GM19023 (cell line): ENCODE measurements at regions not wholly inside any gene's neighbourhood (a gene's known extent, or its start where the extent isn't known, plus 50 kb on each side); places are given as distances from the start of the nearest gene placed in this dataset.

Source experiments
- ATAC-seq: cut with Tn5 transposase; IDR thresholded peaks from one replicate; pipeline ENCODE4 v1.9.1; 2021; ENCODE audit warnings: mild to moderate bottlenecking, moderate library complexity; ENCODE audit not compliant: unreplicated experiment

- ATAC-seq, result no peak
Measured at GRCh38 chr15:31261266-31262142, 65.1 kb upstream of the KLF13 start.

DNA sequence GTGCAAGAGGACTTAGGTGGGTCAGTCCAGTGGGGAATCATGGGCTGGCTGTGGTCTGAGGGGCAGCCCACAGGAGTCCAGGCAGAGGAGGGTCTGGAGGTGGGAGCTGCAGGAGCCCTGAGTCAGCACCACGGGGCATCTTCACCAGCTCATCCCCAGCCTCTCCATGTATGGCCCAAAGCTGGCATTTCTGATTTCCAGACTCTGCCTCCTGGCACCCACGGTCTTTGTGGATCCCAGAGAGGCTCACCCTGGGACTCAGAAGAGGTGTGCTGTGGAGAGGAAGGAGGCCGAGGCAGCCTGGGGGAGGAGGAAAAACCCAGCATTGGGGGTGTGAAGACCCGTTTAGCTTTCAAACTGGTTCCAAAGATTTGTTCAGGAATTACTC lies 64.5 kb upstream of the KLF13 start:
- no peak for ATAC-seq

DNA sequence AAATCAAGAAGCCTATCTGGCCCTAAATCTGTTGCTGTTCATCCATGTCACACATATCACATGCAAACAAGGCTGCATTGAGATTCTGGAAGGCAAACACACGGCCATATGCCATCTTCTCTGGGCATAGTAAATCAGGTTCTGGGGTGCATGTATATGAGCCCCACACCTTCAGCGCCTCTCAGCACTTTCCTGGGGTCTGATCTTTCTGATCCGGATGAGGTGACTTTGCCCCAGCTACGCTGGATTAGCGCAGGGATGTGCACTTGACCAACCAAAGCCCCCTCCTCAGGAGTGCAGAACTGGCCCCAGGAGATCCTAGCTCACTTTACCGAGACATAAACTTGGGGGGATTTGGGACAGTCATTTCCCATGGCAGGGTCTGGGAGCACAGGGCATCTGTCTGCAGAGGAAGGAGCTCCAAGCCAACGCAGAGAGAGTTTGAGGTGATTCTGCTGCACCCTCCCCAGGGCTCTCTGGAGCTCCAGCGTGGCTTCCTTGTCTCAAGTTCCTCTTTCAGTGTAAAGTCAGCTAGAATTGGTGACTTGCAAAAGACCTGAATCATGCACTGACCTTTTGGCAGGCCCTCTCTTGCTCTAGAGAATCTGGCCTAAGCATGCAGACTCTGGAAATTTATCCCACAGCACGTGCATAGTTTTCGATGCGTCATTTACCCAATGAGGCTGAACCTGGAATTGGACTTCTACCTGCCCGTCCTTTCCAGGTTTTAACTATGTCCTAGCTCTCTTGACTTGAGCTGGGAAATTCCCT lies 63.5 kb upstream of the KLF13 start:
- no peak for ATAC-seq

DNA sequence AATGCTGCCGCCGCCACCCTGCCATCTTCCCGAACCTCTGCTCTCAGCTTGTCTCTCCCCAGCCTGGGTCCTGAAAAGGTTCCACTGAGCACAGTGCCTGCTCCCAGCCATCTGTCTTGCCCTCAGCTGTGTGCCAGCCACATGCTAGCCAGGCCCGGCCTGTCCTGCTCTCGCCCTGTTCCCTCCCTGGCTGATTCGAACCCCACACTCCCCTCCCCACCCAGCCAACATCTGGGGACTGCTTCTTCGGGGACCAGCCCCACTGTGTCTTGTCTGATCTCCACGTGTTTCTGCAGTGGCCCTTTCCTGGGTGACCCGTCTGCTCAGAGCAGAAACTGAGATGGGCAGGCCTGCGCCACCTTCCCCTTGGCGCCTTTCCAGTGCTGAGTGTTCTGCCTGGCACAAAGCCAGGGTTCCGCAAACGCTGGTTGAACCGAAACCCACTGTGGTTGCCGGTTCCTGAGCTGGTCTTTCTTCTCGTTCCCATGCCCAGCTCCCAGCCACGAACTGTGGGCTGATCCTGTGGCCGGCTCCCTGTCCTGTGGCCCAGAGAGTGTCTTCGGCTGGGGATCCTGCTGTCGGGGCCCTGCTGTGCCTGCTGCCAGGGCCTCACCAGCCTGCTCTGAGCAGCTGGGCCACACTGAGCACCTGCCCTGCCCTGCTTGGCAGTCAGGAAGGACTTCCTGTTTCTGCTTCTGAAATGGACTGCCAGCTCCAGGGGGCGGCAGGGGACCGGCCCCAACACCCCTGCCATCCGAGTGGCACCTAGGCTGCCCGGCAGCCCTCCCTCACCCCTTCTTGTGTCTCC lies 62.7 kb upstream of the KLF13 start:
- peak; percentile 21 for ATAC-seq

DNA sequence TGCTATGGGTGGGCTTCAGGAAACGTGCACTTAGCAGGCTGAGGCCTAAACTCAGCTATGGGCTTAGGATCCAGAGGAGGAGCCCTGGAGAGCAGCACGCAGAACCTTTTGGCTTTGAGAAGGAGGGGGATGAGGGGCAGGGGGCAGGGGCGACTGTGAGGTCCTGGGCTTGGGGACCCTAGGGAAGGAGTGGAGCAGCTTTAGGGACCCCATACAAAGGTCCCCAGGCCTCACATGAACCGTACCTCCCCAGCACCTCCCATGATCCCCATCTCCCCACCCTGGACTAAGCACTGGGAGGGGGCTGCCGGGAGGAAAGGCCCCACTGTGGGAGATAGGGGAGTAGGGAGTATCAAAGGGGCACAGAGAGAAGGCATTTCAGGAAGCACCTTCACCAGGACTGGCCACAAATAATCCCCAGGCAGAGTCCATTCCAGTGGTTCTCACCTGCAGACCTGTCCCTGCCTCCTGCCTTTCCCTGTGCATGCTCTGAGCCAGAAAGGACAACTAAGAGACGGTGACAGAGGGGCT lies 62.0 kb upstream of the KLF13 start:
- ATAC-seq, result no peak

DNA sequence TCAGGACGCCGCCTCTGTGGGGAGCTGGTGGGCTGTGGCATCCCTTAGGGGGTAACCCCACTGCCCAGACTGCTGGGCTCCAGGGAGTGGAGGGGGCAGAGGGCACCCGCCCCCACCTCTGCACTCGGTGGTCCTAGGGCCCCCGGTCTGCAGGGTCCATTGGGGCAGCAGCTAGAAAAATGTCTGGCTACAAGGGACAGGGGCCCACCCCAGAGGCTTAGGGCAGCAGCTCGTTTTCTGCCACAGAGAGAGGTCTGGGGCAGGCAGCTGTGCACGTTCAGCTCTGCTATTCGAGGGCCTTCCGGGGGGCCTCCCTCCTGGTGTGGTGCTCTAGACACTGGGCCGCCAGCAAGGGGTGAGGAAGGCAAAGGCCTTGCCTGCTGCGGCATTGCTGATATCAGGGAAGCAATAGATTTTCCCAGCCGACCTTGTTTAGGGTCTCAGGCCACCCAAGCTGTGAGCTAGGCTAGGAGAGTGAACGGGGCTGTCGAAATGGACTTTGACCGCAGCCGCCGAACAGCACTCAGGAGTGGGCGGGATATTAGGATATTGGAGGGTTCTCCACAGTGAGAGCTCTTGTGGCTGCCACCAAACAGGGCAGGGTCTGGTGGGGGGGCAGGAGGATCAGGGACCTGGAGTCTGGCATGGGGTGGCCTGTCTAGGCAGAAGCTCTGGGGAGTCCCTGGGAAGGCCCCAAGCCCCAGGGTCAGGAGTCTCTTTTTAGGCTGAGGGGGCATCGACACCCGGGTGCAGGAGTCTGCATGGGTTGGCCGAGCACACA lies 61.4 kb upstream of the KLF13 start:
- no peak for ATAC-seq

- ATAC-seq, result peak; percentile 64
Measured at GRCh38 chr15:31265871-31266711, 60.5 kb upstream of the KLF13 start.

- ATAC-seq, result peak; percentile 27
Measured at GRCh38 chr15:31266712-31267111, 59.9 kb upstream of the KLF13 start.

DNA sequence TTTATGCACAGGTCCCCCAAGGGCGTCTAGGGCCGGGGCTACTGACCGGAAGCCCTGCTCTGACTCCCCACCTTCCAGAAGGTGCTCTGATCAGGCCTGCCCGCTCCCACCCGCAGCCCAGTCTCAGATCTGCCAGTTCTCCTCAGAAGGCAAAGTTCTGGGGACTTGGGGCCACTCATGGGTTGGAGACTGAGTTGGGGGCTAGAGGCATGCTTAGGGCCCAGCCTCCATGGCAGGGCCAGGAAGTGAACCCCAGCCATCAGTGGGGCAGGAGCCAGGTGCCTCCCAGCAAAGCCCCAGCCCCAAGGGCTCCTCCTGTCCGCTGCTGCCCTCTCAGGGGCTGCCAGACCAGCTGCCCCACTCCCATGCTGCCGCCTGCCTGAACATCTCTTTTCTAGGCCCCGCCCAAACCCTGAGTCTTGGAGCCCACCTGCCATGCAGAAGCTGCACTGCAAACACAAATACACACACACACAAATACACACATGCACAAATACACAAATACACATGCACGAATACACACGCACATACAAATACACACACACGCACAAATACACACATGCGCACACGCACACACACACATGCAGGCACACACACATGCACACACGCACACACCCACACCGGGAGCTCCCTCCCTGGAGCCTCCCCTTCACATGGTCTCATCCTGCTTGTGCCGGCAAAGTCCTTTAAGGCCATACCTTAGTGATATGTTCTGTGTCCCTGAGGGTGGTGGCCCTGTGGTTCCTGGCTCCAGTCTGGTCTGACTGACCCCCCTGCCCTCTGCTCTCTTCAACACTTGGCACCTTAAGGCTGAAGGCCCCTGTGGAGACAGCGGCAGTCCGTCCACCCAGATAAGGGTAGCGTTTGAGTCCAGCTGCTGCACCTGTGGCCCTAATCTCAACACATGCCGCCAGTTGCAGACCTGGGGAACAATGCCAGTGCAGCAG lies 59.2 kb upstream of the KLF13 start:
- ATAC-seq, result no peak

- ATAC-seq, result no peak
Measured at GRCh38 chr15:31268108-31268501, 58.5 kb upstream of the KLF13 start.

DNA sequence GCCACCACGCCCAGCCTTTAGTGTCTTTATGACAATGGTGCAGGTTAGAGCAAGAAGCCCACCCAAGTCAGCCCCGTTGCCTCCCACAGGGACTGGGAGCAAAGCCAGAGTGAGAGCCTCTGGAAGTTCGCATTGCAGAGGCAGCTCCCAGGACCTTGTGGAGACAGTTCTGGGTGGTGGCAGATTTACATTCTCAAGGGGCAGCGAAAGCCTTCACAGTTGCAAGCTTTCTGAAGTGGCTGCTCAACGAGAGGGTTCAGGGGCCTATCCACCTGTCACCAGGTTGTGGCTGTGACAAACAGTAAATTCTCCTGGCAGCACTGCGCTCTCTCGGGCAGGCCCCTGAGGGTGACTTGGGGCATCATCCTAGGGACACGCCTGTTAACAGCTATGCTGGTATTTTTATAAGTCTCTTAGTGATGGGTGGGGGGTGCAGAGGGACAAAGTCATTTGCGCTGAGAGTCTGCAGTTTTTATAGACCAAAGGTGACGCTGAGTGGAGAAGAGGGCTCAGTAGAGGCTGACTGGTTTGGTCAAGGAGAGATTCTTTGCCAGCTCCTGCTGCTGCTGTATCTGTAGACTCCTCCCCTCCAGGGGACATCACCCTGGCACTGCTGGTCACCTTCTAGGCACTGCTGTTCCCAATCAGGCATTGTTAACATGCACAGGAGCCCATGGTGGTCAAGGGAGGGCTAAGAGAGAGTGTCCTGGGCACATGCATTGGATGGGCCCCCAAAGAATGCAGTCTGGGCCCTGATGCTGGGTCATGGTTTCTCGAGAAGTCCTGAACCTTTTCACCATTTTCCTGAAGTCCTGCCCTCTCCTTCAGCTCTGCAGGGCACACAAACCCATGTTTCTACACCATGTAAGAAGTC lies 57.5 kb upstream of the KLF13 start:
- no peak for ATAC-seq

- ATAC-seq, result no peak
Measured at GRCh38 chr15:31269816-31270575, 56.6 kb upstream of the KLF13 start.

DNA sequence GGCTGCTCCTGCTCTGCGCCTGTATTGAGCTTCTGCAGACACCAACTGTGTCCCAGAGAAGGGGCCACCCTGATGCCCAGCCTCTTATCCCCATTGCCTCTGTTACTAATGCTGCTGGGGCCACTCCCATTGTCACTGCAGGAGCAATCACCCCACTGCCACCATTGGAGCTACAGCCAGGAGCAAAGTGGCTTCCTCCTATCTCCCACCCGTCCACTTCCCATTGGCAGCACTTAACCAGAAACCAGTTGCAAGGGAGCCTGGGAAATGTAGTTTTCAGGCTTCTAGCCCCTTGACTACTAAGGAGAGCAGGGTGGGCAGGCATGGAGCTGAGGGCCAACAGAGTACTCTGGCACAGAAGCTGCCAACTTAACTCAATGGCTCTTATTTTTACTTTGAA lies 55.9 kb upstream of the KLF13 start:
- no peak for ATAC-seq

DNA sequence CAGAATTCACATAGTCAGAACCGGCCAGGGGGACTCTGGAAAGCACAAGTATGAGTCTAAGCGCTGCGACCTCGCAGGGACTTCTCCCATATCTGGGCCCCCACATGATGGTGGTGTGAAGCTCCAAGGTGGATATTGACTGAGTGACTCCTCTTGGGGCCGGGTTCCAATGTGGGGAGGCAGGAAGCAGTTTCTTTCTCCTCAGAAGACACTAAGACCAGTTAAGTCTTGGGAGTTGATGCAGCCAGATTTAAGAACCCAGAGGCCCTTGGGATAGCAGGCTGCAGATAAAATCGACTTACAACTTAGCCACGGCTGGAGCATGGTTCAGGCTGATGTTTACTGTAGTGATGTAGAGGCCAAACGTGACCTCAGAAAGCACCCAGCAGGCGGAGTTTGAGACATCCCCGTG lies 55.4 kb upstream of the KLF13 start:
- no peak for ATAC-seq

DNA sequence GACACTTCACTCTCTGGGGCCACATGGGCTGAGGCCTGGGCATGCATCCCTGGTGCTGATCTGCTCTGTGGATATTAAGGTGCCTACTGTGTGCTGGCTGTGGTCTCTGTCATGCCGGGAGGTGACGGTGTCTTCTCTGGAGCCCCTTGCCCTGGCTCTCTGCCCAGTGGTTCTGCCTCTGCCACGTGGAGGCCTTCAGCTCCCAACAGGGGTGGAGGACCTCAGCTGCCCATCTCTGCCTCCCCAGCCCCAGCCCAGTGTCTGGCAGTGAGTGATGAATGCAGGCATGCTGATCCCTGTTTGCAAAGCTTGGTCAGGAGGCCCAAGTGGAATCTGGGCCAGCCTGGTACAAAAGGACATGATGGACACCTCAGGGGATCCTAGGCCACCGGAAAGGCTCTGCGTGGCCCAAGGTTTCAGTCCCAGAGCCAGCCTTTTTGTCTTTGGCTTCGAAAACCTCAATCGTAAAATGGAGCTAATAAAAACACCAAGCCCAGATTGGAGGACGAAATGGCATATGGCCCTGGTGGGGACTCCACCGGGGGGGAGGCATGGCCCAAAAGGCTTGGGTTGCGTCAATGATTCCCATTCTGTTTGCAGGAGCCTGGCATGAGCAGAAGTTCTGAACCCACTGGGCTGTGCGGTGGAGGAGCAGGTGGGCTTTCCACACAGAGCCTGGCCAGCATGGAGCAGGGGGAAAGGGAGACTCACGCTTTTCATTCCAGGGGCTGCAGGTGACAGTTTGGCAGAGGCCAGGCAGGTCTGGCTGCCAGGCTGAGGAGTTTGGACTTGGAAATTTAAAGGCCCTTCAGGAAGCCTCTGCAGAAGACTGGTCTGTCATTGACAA lies 54.7 kb upstream of the KLF13 start:
- no peak for ATAC-seq
